HCT116 (cell line): ENCODE measurements at regions not wholly inside any gene's neighbourhood (a gene's known extent, or its start where the extent isn't known, plus 50 kb on each side); places are given as distances from the start of the nearest gene placed in this dataset.

Experiments used
- EZH2 ChIP-seq: fragments of 200-600 bp; sonication (generic); IDR thresholded peaks from 2 replicates; pipeline ENCODE4 v1.6.1; 2017; ENCODE audit warnings: antibody characterized with exemption, mixed run types
- FOSL1 ChIP-seq: IDR thresholded peaks from 2 replicates; pipeline ENCODE4 v1.6.1; 2012; ENCODE audit warnings: low read depth
- POLR2A ChIP-seq: IDR thresholded peaks from 2 replicates; pipeline ENCODE4 v1.7.0; 2011; ENCODE audit warnings: borderline replicate concordance; ENCODE audit not compliant: insufficient read depth, insufficient read length; ENCODE audit errors: extremely low read depth

DNA sequence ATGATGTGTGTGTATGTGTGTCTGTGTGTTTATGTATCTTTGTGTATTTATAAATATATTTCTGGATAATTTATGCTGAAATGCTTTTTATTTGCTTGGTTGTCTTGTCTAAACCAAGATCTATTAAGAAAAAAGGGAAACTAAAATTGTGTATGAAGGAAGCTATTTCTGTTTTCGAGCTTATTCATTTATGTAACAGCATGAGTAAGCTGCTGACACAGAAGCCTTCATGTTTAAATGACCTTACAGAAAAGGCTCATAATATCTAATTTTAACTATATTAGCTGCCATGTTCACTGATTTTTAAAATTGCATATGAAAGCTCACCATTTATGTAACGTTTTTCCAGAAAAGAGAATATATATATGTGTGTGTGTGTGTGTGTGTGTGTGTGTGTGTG, 392.8 kb downstream of the PTH2R start:
- TF ChIP-seq EZH2 (no peak), POLR2A (no peak), FOSL1 (no peak)
